HCT116 (cell line): ENCODE measurements at regions not wholly inside any gene's neighbourhood (a gene's known extent, or its start where the extent isn't known, plus 50 kb on each side); places are given as distances from the start of the nearest gene placed in this dataset.

ENCODE experiments used
- ATAC-seq: fragments of 200-7000 bp; cut with Tn5 transposase; 2 replicates; pipeline ENCODE4 v1.9.1; 2020; ENCODE audit warnings: mild to moderate bottlenecking, moderate library complexity
- BruUV-seq: library from RNA; stranded (reverse); fragments of 400-500 nt; replicated peaks from 2 replicates; lab custom pipeline; 2021; lab: Mats Ljungman, UMichigan
- CTCF ChIA-PET: fragments of 300-600 bp; sonication (Branson Sonifier 250); formaldehyde crosslinking; loops from one replicate; lab custom pipeline; 2021; ENCODE audit warnings: antibody characterized with exemption; lab: Charles Lee
- POLR2A ChIA-PET: fragments of 300-600, 350-600 bp; sonication (Branson Sonifier 250); formaldehyde crosslinking; loops from one replicate; lab custom pipeline; 2021; ENCODE audit warnings: antibody characterized with exemption; lab: Charles Lee
- RAD21 ChIA-PET, 2 experiments: fragments of 300-600 bp; sonication (Branson Sonifier 250); formaldehyde crosslinking; loops; one replicate each; lab custom pipeline; 2023; ENCODE audit warnings: low total read pairs in 2 of 2; ENCODE audit not compliant: uncharacterized antibody in 2 of 2, unreplicated experiment in 2 of 2, low non-redundant PET in 1 of 2; lab: Charles Lee
- DNase-seq: peaks from one replicate; pipeline ENCODE4 v3.0.0-alpha.2; 2010; ENCODE audit warnings: low read depth, low spot score
- H2AFZ ChIP-seq: fragments of 200-600 bp; shearing (Covaris generic), sonication (generic); 2 replicates; pipeline ENCODE4 v1.6.1; 2017; ENCODE audit warnings: low read depth, mixed run types, mixed read lengths, antibody characterized with exemption, low read length; ENCODE audit not compliant: poor library complexity, severe bottlenecking
- H3K27ac ChIP-seq: 2 replicates; pipeline ENCODE4 v1.5.1; 2012; ENCODE audit warnings: low read depth, low read length
- H3K27me3 ChIP-seq: fragments of 200-600 bp; sonication (generic); 2 replicates; pipeline ENCODE4 v1.6.1; 2016; ENCODE audit warnings: mixed run types, low read length, mixed read lengths; ENCODE audit not compliant: insufficient read depth
- H3K36me3 ChIP-seq, 2 experiments: fragments of 200-500 bp in 1 of 2; fragments of 200-600 bp in 1 of 2; sonication (Bioruptor generic) in 1 of 2; sonication (generic) in 1 of 2; 2 replicates each; pipeline versions ENCODE4 v1.5.1 to v1.6.1; 2014 to 2016; ENCODE audit warnings: low read length in 2 of 2, inconsistent platforms in 1 of 2, mixed read lengths in 1 of 2, mixed run types in 1 of 2; ENCODE audit not compliant: insufficient read depth in 2 of 2, control insufficient read depth in 1 of 2
- H3K4me1 ChIP-seq, 2 experiments: fragments of 200-600 bp in 1 of 2; sonication (generic) in 1 of 2; 2 replicates each; pipeline versions ENCODE4 v1.5.1 to v1.6.1; 2012 to 2017; ENCODE audit warnings: low read length in 2 of 2, inconsistent platforms in 1 of 2, mild to moderate bottlenecking in 1 of 2, mixed read lengths in 1 of 2, mixed run types in 1 of 2, moderate library complexity in 1 of 2; ENCODE audit not compliant: insufficient read depth in 2 of 2, control insufficient read depth in 1 of 2
- H3K4me2 ChIP-seq: fragments of 200-600 bp; sonication (generic); 2 replicates; pipeline ENCODE4 v1.6.1; 2017; ENCODE audit warnings: mixed run types, low read length, mixed read lengths
- H3K4me3 ChIP-seq, 2 experiments: fragments of 200-600 bp in 1 of 2; sonication (generic) in 1 of 2; replicated peaks in 1 of 2; 2 replicates each; pipeline ENCODE4 v1.5.1; 2011 to 2016; ENCODE audit warnings: low read length in 2 of 2, control low read depth in 1 of 2, low read depth in 1 of 2, mild to moderate bottlenecking in 1 of 2, mixed read lengths in 1 of 2, mixed run types in 1 of 2
- H3K79me2 ChIP-seq: fragments of 200-600 bp; sonication (generic); 2 replicates; pipeline ENCODE4 v1.6.1; 2017; ENCODE audit warnings: mild to moderate bottlenecking, mixed run types, low read length, moderate library complexity, mixed read lengths; ENCODE audit not compliant: insufficient read depth
- H3K9ac ChIP-seq: fragments of 200-600 bp; sonication (generic); 2 replicates; pipeline ENCODE4 v1.6.1; 2016; ENCODE audit warnings: low read length, mixed read lengths
- H3K9me2 ChIP-seq: fragments of 200-600 bp; sonication (generic), shearing (Covaris generic); 2 replicates; pipeline ENCODE4 v1.6.1; 2017; ENCODE audit warnings: mixed run types, mild to moderate bottlenecking, moderate library complexity; ENCODE audit not compliant: insufficient read depth
- H3K9me3 ChIP-seq, 2 experiments: fragments of 200-500 bp in 1 of 2; fragments of 200-600 bp in 1 of 2; sonication (Bioruptor generic) in 1 of 2; sonication (generic) in 1 of 2; 2 replicates each; pipeline ENCODE4 v1.6.1; 2014 to 2017; ENCODE audit warnings: low read length in 2 of 2, mixed read lengths in 2 of 2, inconsistent platforms in 1 of 2, low read depth in 1 of 2, mild to moderate bottlenecking in 1 of 2, mixed run types in 1 of 2, moderate library complexity in 1 of 2; ENCODE audit not compliant: control insufficient read depth in 1 of 2, insufficient read depth in 1 of 2
- H4K20me1 ChIP-seq: fragments of 200-600 bp; sonication (generic), shearing (Covaris generic); 2 replicates; pipeline ENCODE4 v1.6.1; 2017; ENCODE audit warnings: mixed run types, mild to moderate bottlenecking, moderate library complexity; ENCODE audit not compliant: insufficient read depth
- ATF3 ChIP-seq: IDR thresholded peaks from 2 replicates; pipeline ENCODE4 v1.6.1; 2012
- CBX3 ChIP-seq: IDR thresholded peaks from 2 replicates; pipeline ENCODE4 v1.6.1; 2012; ENCODE audit warnings: low read depth
- EGR1 ChIP-seq: IDR thresholded peaks from 2 replicates; pipeline ENCODE4 v1.6.1; 2012; ENCODE audit warnings: low read depth
- EZH2 ChIP-seq: fragments of 200-600 bp; sonication (generic); IDR thresholded peaks from 2 replicates; pipeline ENCODE4 v1.6.1; 2017; ENCODE audit warnings: antibody characterized with exemption, mixed run types
- MAX ChIP-seq: IDR thresholded peaks from 2 replicates; pipeline ENCODE4 v1.6.1; 2012
- REST ChIP-seq: IDR thresholded peaks from 2 replicates; pipeline ENCODE4 v1.6.1; 2012; ENCODE audit warnings: low read depth
- SP1 ChIP-seq: IDR thresholded peaks from 2 replicates; pipeline ENCODE4 v1.6.1; 2012; ENCODE audit warnings: low read depth
- ZFX ChIP-seq: fragments of 450-650 bp; IDR thresholded peaks from 2 replicates; pipeline ENCODE4 v1.6.1; 2017
- intact Hi-C: fragments of 100-400 bp; cut with micrococcal nuclease; formaldehyde crosslinking; loops from 2 replicates; pipeline ENCODE4 v1.10.0; 2022

- ChIA-PET CTCF (interaction anchor here (1.1 to 2.3 kb wide), 2 partner anchors 9 to 25 kb away, joined by 4 to 13 read pairs; no protein-coding TSS in a partner anchor), RAD21 (interaction anchor here in 1 of 2 experiments (1.2 kb wide), 1 partner anchor 9 kb away, joined by 3 read pairs; no protein-coding TSS in a partner anchor), POLR2A (interaction anchor here (1.6 kb wide), 1 partner anchor 10 kb away, joined by 8 read pairs; no protein-coding TSS in a partner anchor)
- Histone ChIP-seq H3K9ac (no peak overlapping the region), H3K27me3 (no peaks in the 10 kb centered on the region), H2AFZ (no peak overlapping the region), H3K79me2 (no peaks in the 10 kb centered on the region), H3K9me3 (no peaks in the 10 kb centered on the region), H3K27ac (no peak overlapping the region; the same call in 1 of the 2 replicates), H3K4me1 (peaks cover 29 to 31% of the 10 kb centered on the region in 2 experiments), H3K36me3 (no peaks in the 10 kb centered on the region), H3K4me3 (no peak overlapping the region), H3K9me2 (no peaks in the 10 kb centered on the region), H4K20me1 (no peaks in the 10 kb centered on the region), H3K4me2 (peak overlapping the region; percentile 15)
- intact Hi-C loops: no loop called here
- no peak for TF ChIP-seq EZH2
- TF ChIP-seq REST: no peak
- 0 out of 2 replicates have a peak, but pooled peaks have one; percentile 30 for TF ChIP-seq CBX3
- no peak for TF ChIP-seq ZFX
- no peak for TF ChIP-seq EGR1
- TF ChIP-seq SP1: peak; percentile 77
- peak; percentile 22; the same call in 1 of the 2 replicates for TF ChIP-seq MAX
- TF ChIP-seq ATF3: no peak
- ATAC-seq: no peak
- DNase-seq: no peak
- BruUV-seq: no TSS peak
These were observed 50.5 kb upstream of the LRRC1 start for GRCh38 chr6:53744321-53744720.
